ENCODE measurements at regions not wholly inside any gene's neighbourhood (a gene's known extent, or its start where the extent isn't known, plus 50 kb on each side); places are given as distances from the start of the nearest gene placed in this dataset.

DNA sequence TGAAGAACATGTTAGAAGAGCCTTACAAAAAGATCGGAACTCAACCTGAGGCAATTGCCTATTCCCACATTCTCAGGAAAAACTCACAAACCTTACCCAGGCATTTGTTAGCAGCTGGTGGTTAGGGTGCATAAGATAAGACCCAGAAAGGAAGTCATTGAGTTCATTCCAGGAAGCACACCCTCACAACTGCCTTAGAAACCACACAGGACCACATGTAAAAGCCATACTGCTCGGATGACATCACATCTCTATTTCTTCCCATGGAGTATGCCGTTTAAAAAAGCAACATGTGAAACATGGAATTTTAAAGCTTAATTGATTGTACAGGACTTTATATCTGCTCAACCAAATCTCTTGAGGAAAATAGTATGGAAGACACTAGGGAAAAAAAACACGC is 411.2 kb downstream of the DAD1 start:
- TF ChIP-seq, protein P1, sequence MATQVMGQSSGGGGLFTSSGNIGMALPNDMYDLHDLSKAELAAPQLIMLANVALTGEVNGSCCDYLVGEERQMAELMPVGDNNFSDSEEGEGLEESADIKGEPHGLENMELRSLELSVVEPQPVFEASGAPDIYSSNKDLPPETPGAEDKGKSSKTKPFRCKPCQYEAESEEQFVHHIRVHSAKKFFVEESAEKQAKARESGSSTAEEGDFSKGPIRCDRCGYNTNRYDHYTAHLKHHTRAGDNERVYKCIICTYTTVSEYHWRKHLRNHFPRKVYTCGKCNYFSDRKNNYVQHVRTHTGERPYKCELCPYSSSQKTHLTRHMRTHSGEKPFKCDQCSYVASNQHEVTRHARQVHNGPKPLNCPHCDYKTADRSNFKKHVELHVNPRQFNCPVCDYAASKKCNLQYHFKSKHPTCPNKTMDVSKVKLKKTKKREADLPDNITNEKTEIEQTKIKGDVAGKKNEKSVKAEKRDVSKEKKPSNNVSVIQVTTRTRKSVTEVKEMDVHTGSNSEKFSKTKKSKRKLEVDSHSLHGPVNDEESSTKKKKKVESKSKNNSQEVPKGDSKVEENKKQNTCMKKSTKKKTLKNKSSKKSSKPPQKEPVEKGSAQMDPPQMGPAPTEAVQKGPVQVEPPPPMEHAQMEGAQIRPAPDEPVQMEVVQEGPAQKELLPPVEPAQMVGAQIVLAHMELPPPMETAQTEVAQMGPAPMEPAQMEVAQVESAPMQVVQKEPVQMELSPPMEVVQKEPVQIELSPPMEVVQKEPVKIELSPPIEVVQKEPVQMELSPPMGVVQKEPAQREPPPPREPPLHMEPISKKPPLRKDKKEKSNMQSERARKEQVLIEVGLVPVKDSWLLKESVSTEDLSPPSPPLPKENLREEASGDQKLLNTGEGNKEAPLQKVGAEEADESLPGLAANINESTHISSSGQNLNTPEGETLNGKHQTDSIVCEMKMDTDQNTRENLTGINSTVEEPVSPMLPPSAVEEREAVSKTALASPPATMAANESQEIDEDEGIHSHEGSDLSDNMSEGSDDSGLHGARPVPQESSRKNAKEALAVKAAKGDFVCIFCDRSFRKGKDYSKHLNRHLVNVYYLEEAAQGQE (IDR thresholded peaks at IDR 0.05; ENCODE audit: insufficient read depth in 1 of 2, low read depth in 2 of 2, low read length in 2 of 2), result no peak
- TF ChIP-seq TAF1 (IDR thresholded peaks at IDR 0.05; ENCODE audit: borderline replicate concordance, insufficient read depth, low read length) (no peak), SIN3A (IDR thresholded peaks at IDR 0.05; ENCODE audit: borderline replicate concordance, insufficient read depth, low read length) (no peak)

All from PFSK-1 (cell line).